ENCODE measurements at regions not wholly inside any gene's neighbourhood (a gene's known extent, or its start where the extent isn't known, plus 50 kb on each side); places are given as distances from the start of the nearest gene placed in this dataset.

DNA sequence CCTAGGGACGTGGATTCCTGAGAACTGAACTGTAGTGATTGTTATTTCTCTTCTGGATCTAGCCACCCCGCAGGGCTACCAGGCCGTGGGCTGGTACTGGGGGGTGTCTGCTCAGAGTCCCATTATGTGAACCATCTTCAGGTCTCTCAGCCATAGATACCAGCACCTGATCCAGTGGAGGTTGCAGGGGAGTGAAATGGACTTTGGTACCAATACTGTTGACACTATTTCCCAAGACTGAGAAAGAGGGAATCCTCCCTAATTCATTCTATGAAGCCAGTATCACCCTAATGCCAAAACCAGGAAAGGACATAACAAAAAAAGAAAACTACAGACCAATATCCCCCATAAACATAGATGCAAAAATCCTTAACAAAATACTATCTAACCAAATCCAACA is 237.0 kb upstream of the AGTR1 start:
- H3K4ac ChIP-seq (ENCODE audit: low read depth, low read length), result no peak overlapping the region
- DNase-seq, result no peak
- no peaks in the 10 kb centered on the region for H4K20me1 ChIP-seq (ENCODE audit: insufficient read depth, low read length)
- H2AK9ac ChIP-seq (replicated peaks; ENCODE audit: low read depth, low read length, poor library complexity), result no peak overlapping the region
- POLR2A ChIA-PET (ENCODE audit: unreplicated experiment), result no interaction called here
- no peak overlapping the region for H4K5ac ChIP-seq (ENCODE audit: low read depth, low read length)
- H2BK20ac ChIP-seq (ENCODE audit: low read depth, low read length), result no peak overlapping the region
- H3K4me3 ChIP-seq (ENCODE audit: insufficient read depth, low read depth, low read length), result no peak overlapping the region
- no peak overlapping the region for H3K27ac ChIP-seq (ENCODE audit: insufficient read depth, low read length)
- no peaks in the 10 kb centered on the region for H3K9me1 ChIP-seq (ENCODE audit: insufficient read depth, low read length)
- no peak overlapping the region for H4K91ac ChIP-seq (ENCODE audit: insufficient read depth, low read depth, low read length)
- no peak overlapping the region for H3K18ac ChIP-seq (ENCODE audit: low read depth, low read length)
- no peak overlapping the region for H3K4me2 ChIP-seq (ENCODE audit: low read depth, low read length)
- no peak overlapping the region for H4K8ac ChIP-seq (ENCODE audit: low read depth in 2 of 2, low read length in 2 of 2)
- intact Hi-C loops (cut with micrococcal nuclease), result loop anchor here (1.0 to 5.0 kb wide), 2 partner anchors 151 to 487 kb away; no protein-coding TSS in a partner anchor
- no peaks in the 10 kb centered on the region for H3K4me1 ChIP-seq (ENCODE audit: control insufficient read depth, insufficient read depth, low read length)
- H3K14ac ChIP-seq (replicated peaks; ENCODE audit: low read depth, low read length), result no peak overlapping the region
- no peaks in the 10 kb centered on the region for H3K9me3 ChIP-seq (ENCODE audit: control insufficient read depth, insufficient read depth, low read length)
- no peak overlapping the region for H3K56ac ChIP-seq (ENCODE audit: extremely low read depth, insufficient read depth, low read length)
- H2AK5ac ChIP-seq (ENCODE audit: low read depth, low read length), result no peak overlapping the region
- no peak overlapping the region for H2BK120ac ChIP-seq (ENCODE audit: low read depth, low read length)
- no TSS peak for BruUV-seq (replicated peaks)
- TF ChIP-seq, protein P1, sequence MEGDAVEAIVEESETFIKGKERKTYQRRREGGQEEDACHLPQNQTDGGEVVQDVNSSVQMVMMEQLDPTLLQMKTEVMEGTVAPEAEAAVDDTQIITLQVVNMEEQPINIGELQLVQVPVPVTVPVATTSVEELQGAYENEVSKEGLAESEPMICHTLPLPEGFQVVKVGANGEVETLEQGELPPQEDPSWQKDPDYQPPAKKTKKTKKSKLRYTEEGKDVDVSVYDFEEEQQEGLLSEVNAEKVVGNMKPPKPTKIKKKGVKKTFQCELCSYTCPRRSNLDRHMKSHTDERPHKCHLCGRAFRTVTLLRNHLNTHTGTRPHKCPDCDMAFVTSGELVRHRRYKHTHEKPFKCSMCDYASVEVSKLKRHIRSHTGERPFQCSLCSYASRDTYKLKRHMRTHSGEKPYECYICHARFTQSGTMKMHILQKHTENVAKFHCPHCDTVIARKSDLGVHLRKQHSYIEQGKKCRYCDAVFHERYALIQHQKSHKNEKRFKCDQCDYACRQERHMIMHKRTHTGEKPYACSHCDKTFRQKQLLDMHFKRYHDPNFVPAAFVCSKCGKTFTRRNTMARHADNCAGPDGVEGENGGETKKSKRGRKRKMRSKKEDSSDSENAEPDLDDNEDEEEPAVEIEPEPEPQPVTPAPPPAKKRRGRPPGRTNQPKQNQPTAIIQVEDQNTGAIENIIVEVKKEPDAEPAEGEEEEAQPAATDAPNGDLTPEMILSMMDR (conservative IDR thresholded peaks at IDR 0.05; ENCODE audit: low read depth, low read length), result no peak
- TF ChIP-seq CHD1 (IDR thresholded peaks at IDR 0.05; ENCODE audit: low read depth, low read length) (no peak), FOS (IDR thresholded peaks at IDR 0.05; ENCODE audit: low read depth, low read length) (no peak), NFE2L2 (IDR thresholded peaks at IDR 0.05; ENCODE audit: low read depth, low read length) (no peak)
- no CpG with 5 or more reads among the region's 3 CpGs for WGBS, 2 experiments (ENCODE audit: extremely low coverage in 2 of 2, insufficient read length in 1 of 2)
- no peak overlapping the region for H3K9ac ChIP-seq (ENCODE audit: low read depth, low read length)
- H2AFZ ChIP-seq (replicated peaks; ENCODE audit: low read length, poor library complexity), result no peak overlapping the region
- H3K36me3 ChIP-seq (ENCODE audit: control insufficient read depth, insufficient read depth, low read length), result no peaks in the 10 kb centered on the region
- no peak overlapping the region for H2BK15ac ChIP-seq (ENCODE audit: low read depth, low read length)
- dilution Hi-C loops (cut with HindIII; ENCODE audit: low sequenced_read_pairs, unreplicated experiment), result no loop called here
- H3K23ac ChIP-seq (ENCODE audit: low read depth, low read length), result no peak overlapping the region
- in situ Hi-C loops (cut with MboI; ENCODE audit: low sequenced_read_pairs), result no loop called here
- no peak overlapping the region for H2BK5ac ChIP-seq (ENCODE audit: low read depth, low read length, poor library complexity, severe bottlenecking)
- no peak for ATAC-seq (ENCODE audit: low read depth)
- CTCF ChIA-PET, result no interaction called here
- H3K79me1 ChIP-seq (ENCODE audit: low read depth in 1 of 2, low read length in 2 of 2), result no peaks in the 10 kb centered on the region
- no peaks in the 10 kb centered on the region for H3K27me3 ChIP-seq (ENCODE audit: control insufficient read depth, insufficient read depth, low read length)

Measured in IMR-90 (cell line).